Sigmoid colon (tissue), 4 donors: ENCODE measurements at regions not wholly inside any gene's neighbourhood (a gene's known extent, or its start where the extent isn't known, plus 50 kb on each side); places are given as distances from the start of the nearest gene placed in this dataset.

Source experiments
- EP300 ChIP-seq, 4 donors: sonication (generic); formaldehyde crosslinking; IDR thresholded peaks; one replicate each; pipeline ENCODE4 v1.6.1; 2017; ENCODE audit warnings: antibody characterized with exemption in 4 of 4
- POLR2A ChIP-seq, 2 donors: fragments of 450-650 bp; IDR thresholded peaks; one replicate each; pipeline ENCODE4 v1.6.1; 2016; ENCODE audit warnings: antibody characterized with exemption in 2 of 2, mild to moderate bottlenecking in 2 of 2, moderate library complexity in 2 of 2
- POLR2AphosphoS5 ChIP-seq, 4 donors: sonication (generic); formaldehyde crosslinking; IDR thresholded peaks; one replicate each; pipeline ENCODE4 v1.6.1; 2017; ENCODE audit warnings: antibody characterized with exemption in 4 of 4
- TF ChIP-seq, protein P1 (sequence below), 4 experiments: fragments of 450-650 bp in 3 of 4; fragments of 200-600 bp in 1 of 4; IDR thresholded peaks; one replicate each; pipeline ENCODE4 v1.5.1; 2016 to 2019; ENCODE audit warnings: antibody characterized with exemption in 4 of 4, mild to moderate bottlenecking in 3 of 4, moderate library complexity in 2 of 4

GRCh38 chr11:87430821-87431220 is 393.1 kb downstream of the TMEM135 start:
- TF ChIP-seq, protein P1, sequence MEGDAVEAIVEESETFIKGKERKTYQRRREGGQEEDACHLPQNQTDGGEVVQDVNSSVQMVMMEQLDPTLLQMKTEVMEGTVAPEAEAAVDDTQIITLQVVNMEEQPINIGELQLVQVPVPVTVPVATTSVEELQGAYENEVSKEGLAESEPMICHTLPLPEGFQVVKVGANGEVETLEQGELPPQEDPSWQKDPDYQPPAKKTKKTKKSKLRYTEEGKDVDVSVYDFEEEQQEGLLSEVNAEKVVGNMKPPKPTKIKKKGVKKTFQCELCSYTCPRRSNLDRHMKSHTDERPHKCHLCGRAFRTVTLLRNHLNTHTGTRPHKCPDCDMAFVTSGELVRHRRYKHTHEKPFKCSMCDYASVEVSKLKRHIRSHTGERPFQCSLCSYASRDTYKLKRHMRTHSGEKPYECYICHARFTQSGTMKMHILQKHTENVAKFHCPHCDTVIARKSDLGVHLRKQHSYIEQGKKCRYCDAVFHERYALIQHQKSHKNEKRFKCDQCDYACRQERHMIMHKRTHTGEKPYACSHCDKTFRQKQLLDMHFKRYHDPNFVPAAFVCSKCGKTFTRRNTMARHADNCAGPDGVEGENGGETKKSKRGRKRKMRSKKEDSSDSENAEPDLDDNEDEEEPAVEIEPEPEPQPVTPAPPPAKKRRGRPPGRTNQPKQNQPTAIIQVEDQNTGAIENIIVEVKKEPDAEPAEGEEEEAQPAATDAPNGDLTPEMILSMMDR (IDR thresholded peaks at IDR 0.05) = no peak
- TF ChIP-seq POLR2A (IDR thresholded peaks at IDR 0.05) (no peak), POLR2AphosphoS5 (IDR thresholded peaks at IDR 0.05) (no peak), EP300 (IDR thresholded peaks at IDR 0.05) (no peak)
